Astrocyte (in vitro differentiated cells and primary cell): ENCODE measurements at regions not wholly inside any gene's neighbourhood (a gene's known extent, or its start where the extent isn't known, plus 50 kb on each side); places are given as distances from the start of the nearest gene placed in this dataset.

Experiments used
- DNase-seq: peaks from one replicate; pipeline ENCODE4 v3.0.0-alpha.2; 2010; ENCODE audit warnings: low read depth
- FAIRE-seq: peaks from 2 replicates; lab custom pipeline; 2011; peaks lifted over from hg19 to GRCh38; lab: Jason Lieb, UNC
- H2AFZ ChIP-seq: 2 replicates; pipeline ENCODE4 v1.6.0; 2012; ENCODE audit warnings: low read depth, low read length, inconsistent platforms
- H3K27ac ChIP-seq: 2 replicates; pipeline ENCODE4 v1.5.1; 2011; ENCODE audit warnings: low read depth, low read length, inconsistent platforms
- H3K27me3 ChIP-seq: 2 replicates; pipeline ENCODE4 v1.6.0; 2011; ENCODE audit warnings: low read length, inconsistent platforms; ENCODE audit not compliant: insufficient read depth
- H3K36me3 ChIP-seq: 2 replicates; pipeline ENCODE4 v1.5.1; 2011; ENCODE audit warnings: low read length, inconsistent platforms; ENCODE audit not compliant: insufficient read depth
- H3K4me1 ChIP-seq: 2 replicates; pipeline ENCODE4 v1.5.1; 2011; ENCODE audit warnings: low read length, inconsistent platforms; ENCODE audit not compliant: insufficient read depth
- H3K4me2 ChIP-seq: 2 replicates; pipeline ENCODE4 v1.6.0; 2012; ENCODE audit warnings: low read length, inconsistent platforms
- H3K4me3 ChIP-seq: 2 replicates; pipeline ENCODE4 v1.5.1; 2011; ENCODE audit warnings: low read depth, mild to moderate bottlenecking, low read length, inconsistent platforms; ENCODE audit not compliant: insufficient read depth
- H3K79me2 ChIP-seq: 2 replicates; pipeline ENCODE4 v1.6.0; 2012; ENCODE audit warnings: mild to moderate bottlenecking, low read length, inconsistent platforms; ENCODE audit not compliant: insufficient read depth
- H3K9ac ChIP-seq: 2 replicates; pipeline ENCODE4 v1.6.0; 2012; ENCODE audit warnings: mild to moderate bottlenecking, low read length, inconsistent platforms
- H3K9me3 ChIP-seq: 2 replicates; pipeline ENCODE4 v1.5.1; 2012; ENCODE audit warnings: low read depth, mild to moderate bottlenecking, low read length, inconsistent platforms; ENCODE audit not compliant: insufficient read depth
- H4K20me1 ChIP-seq: 2 replicates; pipeline ENCODE4 v1.6.0; 2012; ENCODE audit warnings: low read length, inconsistent platforms; ENCODE audit not compliant: insufficient read depth
- H3K27ac Mint-ChIP-seq: one replicate; pipeline ENCODE4 v1.8.0; 2021; ENCODE audit warnings: mild to moderate bottlenecking, mixed read lengths; ENCODE audit not compliant: unreplicated experiment
- H3K27me3 Mint-ChIP-seq: one replicate; pipeline ENCODE4 v1.8.0; 2021; ENCODE audit warnings: low read depth, mixed read lengths; ENCODE audit not compliant: unreplicated experiment
- H3K36me3 Mint-ChIP-seq: one replicate; pipeline ENCODE4 v1.8.0; 2021; ENCODE audit warnings: low read depth, mixed read lengths; ENCODE audit not compliant: unreplicated experiment
- H3K4me1 Mint-ChIP-seq: one replicate; pipeline ENCODE4 v1.8.0; 2021; ENCODE audit warnings: low read depth, mixed read lengths; ENCODE audit not compliant: unreplicated experiment
- H3K4me3 Mint-ChIP-seq: one replicate; pipeline ENCODE4 v1.8.0; 2021; ENCODE audit warnings: mild to moderate bottlenecking, moderate library complexity, mixed read lengths; ENCODE audit not compliant: unreplicated experiment
- H3K9me3 Mint-ChIP-seq: one replicate; pipeline ENCODE4 v1.8.0; 2021; ENCODE audit warnings: mild to moderate bottlenecking, mixed read lengths; ENCODE audit not compliant: unreplicated experiment
- EZH2 ChIP-seq: IDR thresholded peaks from 2 replicates; pipeline ENCODE4 v1.6.1; 2012; ENCODE audit warnings: mild to moderate bottlenecking, low read length, inconsistent platforms; ENCODE audit not compliant: insufficient read depth
- TF ChIP-seq, protein P1 (sequence below): IDR thresholded peaks from 2 replicates; pipeline ENCODE4 v1.5.1; 2011; ENCODE audit warnings: low read depth, mild to moderate bottlenecking, inconsistent platforms, low read length, moderate library complexity; ENCODE audit not compliant: insufficient read depth

DNA sequence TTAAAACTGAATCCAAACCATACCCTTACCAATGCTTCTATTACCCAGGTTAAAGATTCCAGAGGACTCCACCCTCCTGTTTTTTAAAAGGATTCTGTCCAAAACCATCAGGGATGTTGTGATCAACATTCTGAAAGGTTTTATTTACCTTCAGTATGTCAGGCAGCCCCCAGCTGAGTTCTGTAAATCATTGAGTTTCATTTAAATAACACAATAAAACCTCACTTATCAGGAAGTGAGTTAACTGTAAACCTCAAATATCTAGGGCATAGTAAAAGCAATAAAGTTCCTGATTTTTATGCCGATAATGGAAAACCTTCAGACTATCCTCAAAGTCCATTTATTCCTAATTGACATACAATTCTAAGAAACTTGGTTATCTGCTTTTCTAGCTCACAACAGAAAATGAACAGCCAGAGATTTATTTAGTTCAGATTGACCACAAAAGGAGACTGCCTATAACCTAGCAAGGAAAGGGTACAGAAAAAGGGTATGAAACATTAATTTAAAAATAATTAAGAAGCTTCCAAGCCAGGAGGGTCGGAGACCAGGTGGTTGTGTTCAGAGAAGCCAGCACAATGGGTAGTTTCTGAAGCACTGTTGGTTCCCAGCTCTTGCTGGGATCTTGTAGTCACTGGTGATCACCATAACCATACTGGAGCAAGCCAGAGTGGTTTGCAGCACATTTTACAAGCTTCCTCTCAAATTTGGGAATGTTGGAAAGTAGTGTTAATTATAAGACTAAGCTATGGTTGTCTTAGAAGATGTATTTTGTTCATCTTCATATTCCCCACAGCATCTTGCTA lies 336.4 kb upstream of the FMN2 start:
- Histone ChIP-seq H3K4me2 (no peak overlapping the region), H2AFZ (no peak overlapping the region)

DNA sequence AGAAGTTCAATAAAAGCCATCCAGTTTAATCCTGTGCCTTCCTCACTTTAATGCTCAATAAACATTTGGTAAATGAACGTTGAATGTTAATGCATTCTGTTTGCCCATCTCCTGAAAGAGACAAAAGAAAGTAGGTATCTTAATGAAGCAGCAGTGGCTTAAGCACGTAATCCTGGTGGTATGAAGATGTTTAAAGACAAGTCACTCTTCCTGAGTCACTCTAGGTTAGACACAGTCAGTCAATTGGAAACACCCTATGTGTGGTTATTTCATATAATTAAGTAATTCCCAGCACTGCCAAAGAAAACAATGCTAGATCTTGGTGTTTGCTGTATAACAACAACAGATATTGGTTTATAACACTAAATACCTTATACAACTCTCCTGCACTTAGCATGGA lies 334.0 kb upstream of the FMN2 start:
- Histone ChIP-seq H4K20me1 (no peaks in the 10 kb centered on the region), H3K9me3 (no peaks in the 10 kb centered on the region), H3K4me3 (no peak overlapping the region), H3K36me3 (no peaks in the 10 kb centered on the region), H3K27ac (no peak overlapping the region), H3K27me3 (no peaks in the 10 kb centered on the region), H3K79me2 (no peaks in the 10 kb centered on the region), H3K9ac (no peak overlapping the region), H3K4me2 (no peak overlapping the region), H2AFZ (no peak overlapping the region), H3K4me1 (no peaks in the 10 kb centered on the region)
- FAIRE-seq (no peak), DNase-seq (peak; percentile 2)
- Mint-ChIP-seq H3K4me1 (no peaks in the 10 kb centered on the region), H3K36me3 (no peaks in the 10 kb centered on the region), H3K9me3 (no peaks in the 10 kb centered on the region), H3K4me3 (no peak overlapping the region), H3K27me3 (no peaks in the 10 kb centered on the region), H3K27ac (no peak overlapping the region)
- no peak for TF ChIP-seq EZH2
- TF ChIP-seq, protein P1, sequence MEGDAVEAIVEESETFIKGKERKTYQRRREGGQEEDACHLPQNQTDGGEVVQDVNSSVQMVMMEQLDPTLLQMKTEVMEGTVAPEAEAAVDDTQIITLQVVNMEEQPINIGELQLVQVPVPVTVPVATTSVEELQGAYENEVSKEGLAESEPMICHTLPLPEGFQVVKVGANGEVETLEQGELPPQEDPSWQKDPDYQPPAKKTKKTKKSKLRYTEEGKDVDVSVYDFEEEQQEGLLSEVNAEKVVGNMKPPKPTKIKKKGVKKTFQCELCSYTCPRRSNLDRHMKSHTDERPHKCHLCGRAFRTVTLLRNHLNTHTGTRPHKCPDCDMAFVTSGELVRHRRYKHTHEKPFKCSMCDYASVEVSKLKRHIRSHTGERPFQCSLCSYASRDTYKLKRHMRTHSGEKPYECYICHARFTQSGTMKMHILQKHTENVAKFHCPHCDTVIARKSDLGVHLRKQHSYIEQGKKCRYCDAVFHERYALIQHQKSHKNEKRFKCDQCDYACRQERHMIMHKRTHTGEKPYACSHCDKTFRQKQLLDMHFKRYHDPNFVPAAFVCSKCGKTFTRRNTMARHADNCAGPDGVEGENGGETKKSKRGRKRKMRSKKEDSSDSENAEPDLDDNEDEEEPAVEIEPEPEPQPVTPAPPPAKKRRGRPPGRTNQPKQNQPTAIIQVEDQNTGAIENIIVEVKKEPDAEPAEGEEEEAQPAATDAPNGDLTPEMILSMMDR = no peak

More for the DNA sequence above, 336.4 kb upstream of the FMN2 start:
- TF ChIP-seq, protein P1 = no peak
- H3K79me2 ChIP-seq = no peaks in the 10 kb centered on the region
- no peaks in the 10 kb centered on the region for H3K27me3 ChIP-seq
- no peaks in the 10 kb centered on the region for H3K36me3 Mint-ChIP-seq
- H3K36me3 ChIP-seq = no peaks in the 10 kb centered on the region
- H3K27ac Mint-ChIP-seq = no peak overlapping the region
- no peaks in the 10 kb centered on the region for H3K9me3 Mint-ChIP-seq
- no peaks in the 10 kb centered on the region for H3K4me1 ChIP-seq
- no peaks in the 10 kb centered on the region for H3K4me1 Mint-ChIP-seq
- no peaks in the 10 kb centered on the region for H4K20me1 ChIP-seq
- no peaks in the 10 kb centered on the region for H3K9me3 ChIP-seq
- FAIRE-seq = no peak
- no peak overlapping the region for H3K4me3 ChIP-seq
- no peak overlapping the region for H3K27ac ChIP-seq
- H3K4me3 Mint-ChIP-seq = no peak overlapping the region
- no peaks in the 10 kb centered on the region for H3K27me3 Mint-ChIP-seq
- H3K9ac ChIP-seq = no peak overlapping the region
- DNase-seq = no peak

DNA sequence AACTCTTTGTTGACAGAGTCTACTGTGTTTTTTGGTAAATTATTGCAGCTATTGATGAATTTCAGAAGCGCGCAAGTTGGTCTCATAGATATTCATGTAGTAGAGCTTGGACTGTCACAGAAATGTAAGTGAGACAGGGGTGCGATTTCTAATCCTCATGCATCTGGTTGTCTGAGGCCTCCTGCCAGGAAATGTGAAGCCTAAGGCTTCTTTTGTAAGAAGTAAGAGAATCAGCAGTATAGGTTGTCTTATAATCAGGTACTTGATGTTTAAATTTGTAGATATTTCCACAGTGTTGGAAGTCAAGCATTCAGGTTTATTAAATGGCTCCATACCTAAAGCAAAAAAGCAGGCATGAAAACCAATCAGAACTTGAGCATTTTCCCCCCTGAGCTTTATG lies 332.9 kb upstream of the FMN2 start:
- Histone ChIP-seq H2AFZ (no peak overlapping the region), H3K4me1 (no peaks in the 10 kb centered on the region), H4K20me1 (no peaks in the 10 kb centered on the region), H3K79me2 (no peaks in the 10 kb centered on the region), H3K27ac (no peak overlapping the region), H3K36me3 (no peaks in the 10 kb centered on the region), H3K27me3 (no peaks in the 10 kb centered on the region), H3K4me2 (no peak overlapping the region), H3K9ac (no peak overlapping the region), H3K4me3 (no peak overlapping the region), H3K9me3 (no peaks in the 10 kb centered on the region)
- H3K4me1 Mint-ChIP-seq = no peaks in the 10 kb centered on the region
- no peak for DNase-seq
- H3K9me3 Mint-ChIP-seq = no peaks in the 10 kb centered on the region
- FAIRE-seq = no peak
- H3K4me3 Mint-ChIP-seq = no peak overlapping the region
- no peak overlapping the region for H3K27ac Mint-ChIP-seq
- no peaks in the 10 kb centered on the region for H3K36me3 Mint-ChIP-seq
- H3K27me3 Mint-ChIP-seq = no peaks in the 10 kb centered on the region
- TF ChIP-seq EZH2 = no peak
- TF ChIP-seq, protein P1 = no peak
